HG03354 (cell line): ENCODE measurements at regions not wholly inside any gene's neighbourhood (a gene's known extent, or its start where the extent isn't known, plus 50 kb on each side); places are given as distances from the start of the nearest gene placed in this dataset.

Experiments used
- ATAC-seq: cut with Tn5 transposase; IDR thresholded peaks from one replicate; pipeline ENCODE4 v1.9.1; 2021; ENCODE audit warnings: mild to moderate bottlenecking; ENCODE audit not compliant: unreplicated experiment, poor library complexity, severe bottlenecking

DNA sequence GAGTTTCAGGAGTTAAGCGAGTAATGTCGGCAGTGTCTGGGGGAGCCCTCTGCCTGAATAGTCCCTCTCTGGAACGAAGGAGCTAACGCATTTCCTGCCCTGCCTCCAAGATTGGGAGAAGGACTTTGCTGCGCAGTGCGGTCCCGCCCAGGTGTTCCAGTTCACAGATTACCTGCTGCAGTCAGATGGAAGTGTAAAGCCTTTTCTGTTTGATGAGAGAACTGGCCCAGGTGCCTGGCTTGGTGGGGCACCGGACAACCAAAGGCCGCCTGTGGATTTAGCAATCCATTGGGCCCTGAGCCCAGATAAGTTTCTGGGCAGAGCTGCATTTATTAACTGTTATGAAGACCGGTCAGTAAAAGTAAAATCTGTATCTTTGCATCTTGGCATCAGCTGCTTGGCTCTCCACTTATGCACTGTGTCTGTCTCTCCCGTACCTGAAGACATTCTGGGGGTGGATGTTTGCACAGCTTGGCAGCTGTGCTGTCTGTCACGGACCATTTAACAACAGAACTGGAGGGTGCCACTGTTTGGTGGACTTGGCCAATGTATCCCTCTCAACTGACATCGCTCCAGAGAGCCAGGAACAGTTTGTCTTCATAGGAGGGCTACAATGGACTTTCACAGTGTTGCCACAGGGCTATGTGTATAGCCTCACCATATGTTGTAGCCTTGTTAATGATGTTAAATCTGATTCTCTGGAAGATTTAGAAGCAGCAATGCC lies 654.7 kb upstream of the ZWINT start:
- no peak for ATAC-seq

GRCh38 chr10:57015187-57015586 lies 654.1 kb upstream of the ZWINT start:
- ATAC-seq: no peak

DNA sequence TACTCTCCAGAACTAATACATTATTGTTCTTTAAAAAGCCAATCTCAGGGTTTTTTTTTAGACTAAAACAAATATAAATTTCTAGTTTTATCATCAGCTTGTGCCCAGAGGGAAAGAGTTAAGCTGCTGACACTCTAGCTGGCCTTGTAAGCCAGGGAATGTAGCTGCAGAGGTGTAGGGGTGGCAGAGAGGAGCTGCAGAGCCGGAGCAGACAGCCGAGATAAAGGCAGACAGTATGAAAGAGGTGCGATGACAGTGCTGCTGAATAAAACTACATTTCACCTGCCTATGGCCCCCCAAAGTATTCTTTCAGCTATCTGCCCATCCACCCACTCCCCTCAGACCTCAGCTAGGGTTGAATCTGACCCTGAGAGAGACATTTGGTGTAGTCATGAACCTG lies 653.7 kb upstream of the ZWINT start:
- no peak for ATAC-seq

GRCh38 chr10:57008189-57008588 lies 647.1 kb upstream of the ZWINT start:
- no peak for ATAC-seq

GRCh38 chr10:56991591-56992069 lies 630.6 kb upstream of the ZWINT start:
- no peak for ATAC-seq

DNA sequence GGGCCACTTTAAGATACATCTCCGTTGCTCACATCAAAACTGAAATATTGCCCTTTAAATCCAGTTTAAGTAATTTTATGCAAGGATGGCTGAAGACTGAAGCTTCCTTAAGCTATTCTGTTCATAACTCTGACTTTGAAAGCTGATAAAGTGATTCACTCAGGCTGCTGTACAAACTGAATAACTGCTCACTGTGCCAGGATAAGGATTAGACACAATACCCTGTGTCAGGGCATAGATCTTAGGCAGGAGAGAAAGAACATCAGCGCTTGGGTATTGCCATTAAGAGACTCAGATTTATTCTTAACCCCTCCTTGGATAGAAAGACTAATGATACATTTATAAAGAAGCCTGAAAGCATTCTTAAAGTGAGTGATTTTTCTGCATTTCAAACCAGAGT lies 614.5 kb upstream of the ZWINT start:
- no peak for ATAC-seq

DNA sequence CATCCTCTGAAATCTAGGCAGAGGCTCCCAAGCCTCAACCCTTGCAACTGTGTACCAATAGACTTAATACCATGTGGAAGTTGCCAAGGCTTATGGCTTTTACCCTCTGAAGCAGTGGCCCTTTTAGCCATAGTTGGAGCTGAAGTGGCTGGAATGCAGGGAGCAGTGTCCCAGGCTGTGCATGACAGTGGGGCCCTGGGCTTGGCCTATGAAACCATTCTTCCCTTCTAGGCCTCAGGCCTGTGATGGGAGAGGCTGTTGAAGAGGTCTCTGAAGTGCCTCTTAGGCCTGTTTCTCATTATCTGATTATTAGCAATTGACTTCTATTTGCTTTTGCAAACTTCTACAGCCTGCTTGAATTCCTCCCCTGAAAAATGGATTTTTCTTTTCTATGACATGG lies 612.7 kb upstream of the ZWINT start:
- ATAC-seq: no peak

- ATAC-seq: no peak
Observed at GRCh38 chr10:56943221-56943755, 582.2 kb upstream of the ZWINT start.

DNA sequence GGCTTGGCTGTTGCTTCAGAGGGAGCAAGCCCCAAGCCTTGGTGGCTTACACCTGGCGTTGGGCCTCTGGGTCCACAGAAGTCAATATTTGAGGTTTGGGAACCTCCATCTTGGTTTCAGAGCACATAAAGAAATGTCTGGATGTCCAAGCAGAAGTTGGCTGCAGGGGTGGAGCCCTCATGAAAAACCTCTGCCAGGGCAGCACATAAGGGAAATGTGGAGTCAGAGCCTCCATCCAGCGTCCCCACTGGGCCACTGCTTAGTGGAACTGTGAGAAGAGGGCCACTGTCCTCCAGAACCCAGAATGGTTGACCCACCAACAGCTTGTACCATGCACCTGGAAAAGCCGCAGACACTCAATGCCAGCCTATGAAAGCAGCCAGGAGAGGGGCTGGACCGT lies 573.5 kb upstream of the ZWINT start:
- ATAC-seq: no peak

DNA sequence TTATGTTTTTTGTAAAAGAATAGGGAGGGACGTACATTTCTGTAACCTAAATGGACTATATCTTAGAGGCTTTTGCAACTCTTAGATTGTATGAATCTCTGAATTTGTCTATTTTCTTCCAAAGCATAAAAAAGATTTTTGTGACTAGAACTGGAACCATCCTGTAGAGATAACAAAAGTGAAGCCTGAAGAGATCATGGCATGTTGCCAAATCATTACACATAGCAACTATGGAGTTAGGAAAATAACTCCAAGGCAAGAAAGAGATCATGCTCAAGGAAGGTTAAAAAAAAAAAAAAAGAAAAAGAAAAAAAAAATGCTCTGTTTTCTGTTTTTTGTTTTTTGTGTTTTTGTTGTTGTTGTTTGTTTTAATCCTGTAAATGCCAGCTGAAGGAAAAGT lies 567.7 kb upstream of the ZWINT start:
- no peak for ATAC-seq

- ATAC-seq: no peak
Observed at GRCh38 chr10:56927701-56928100, 566.6 kb upstream of the ZWINT start.

- ATAC-seq: no peak
Observed at GRCh38 chr10:56920601-56921261, 559.7 kb upstream of the ZWINT start.

GRCh38 chr10:56912043-56912442 lies 551.0 kb upstream of the ZWINT start:
- no peak for ATAC-seq

DNA sequence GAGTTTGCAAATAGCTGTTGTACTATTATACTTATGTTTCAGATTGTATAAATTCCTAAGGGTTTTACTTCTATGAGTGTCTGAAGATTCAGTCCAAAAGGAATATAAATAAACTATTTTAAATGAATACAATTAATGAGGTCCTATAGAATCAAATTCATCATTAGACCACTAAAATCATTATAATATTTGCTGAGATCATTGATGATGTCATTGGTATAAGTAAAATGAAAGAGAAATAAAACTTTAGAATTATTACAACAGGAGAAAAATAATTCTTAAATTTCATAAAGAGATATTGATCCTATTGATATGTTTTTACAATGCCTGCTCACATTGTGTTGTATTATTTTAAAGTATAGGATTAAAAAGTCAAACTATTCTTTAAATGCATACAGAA lies 544.0 kb upstream of the ZWINT start:
- ATAC-seq: no peak

DNA sequence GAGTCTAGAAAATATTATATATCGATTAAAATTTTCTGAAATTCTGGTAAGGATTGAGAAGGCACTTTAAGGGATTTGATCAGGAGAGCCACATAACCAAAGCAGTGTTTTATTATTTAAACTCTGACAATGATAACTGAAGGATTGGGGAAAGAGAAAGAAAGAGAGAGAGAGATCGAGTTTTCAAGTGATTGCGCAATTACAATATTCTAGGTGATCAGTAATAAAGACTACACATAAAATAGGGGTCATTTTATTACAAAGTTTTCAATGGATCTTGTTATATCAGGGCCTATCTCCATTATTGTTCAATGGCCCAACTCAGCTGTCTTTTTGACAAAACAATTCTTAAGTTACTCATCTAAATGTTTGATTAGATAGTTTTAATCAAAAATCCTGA lies 541.5 kb upstream of the ZWINT start:
- no peak for ATAC-seq

DNA sequence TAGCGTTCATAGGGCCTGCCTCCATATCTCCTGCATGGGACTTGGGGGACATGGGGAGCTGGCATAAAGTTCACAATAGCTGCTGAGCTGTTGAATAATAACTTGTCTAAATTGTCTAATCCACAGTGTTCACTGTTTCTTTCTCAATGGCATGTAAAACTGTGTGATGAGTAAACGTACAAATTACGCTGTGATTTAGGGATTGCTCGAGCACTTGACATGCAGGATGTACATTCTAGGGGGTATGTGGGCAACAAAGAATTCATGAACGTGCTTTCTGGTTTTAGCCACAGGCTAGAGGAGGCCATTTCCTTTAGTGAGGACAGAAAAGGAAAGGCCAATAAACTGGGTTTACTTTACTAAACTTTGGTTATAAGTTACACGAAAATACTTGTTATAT lies 534.2 kb upstream of the ZWINT start:
- ATAC-seq: no peak

GRCh38 chr10:56881218-56881617 lies 520.2 kb upstream of the ZWINT start:
- ATAC-seq: no peak

GRCh38 chr10:56880606-56881005 lies 519.5 kb upstream of the ZWINT start:
- ATAC-seq: no peak

GRCh38 chr10:56874950-56875349 lies 513.9 kb upstream of the ZWINT start:
- no peak for ATAC-seq

- ATAC-seq: no peak
Observed at GRCh38 chr10:56871160-56871668, 510.2 kb upstream of the ZWINT start.

DNA sequence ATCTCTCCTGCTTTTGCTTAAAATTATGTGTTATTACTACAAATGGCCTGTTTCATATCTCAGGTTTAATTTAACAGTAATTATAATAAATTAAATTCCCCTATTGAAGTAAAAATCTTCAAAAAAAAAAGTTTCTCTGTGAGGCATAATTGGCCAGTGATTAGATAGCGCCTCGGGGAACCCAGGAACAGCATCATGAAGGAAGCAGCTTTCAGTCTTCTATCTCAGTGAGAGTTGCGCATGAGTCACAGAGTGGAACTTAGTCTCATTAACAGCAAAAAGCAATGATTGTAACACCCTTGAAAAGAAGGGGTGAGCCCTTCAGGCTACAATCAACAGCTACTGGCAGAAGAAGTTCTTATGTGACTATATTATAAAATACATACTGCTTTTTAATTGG lies 506.2 kb upstream of the ZWINT start:
- ATAC-seq: no peak
